Fibroblast of lung (primary cell): ENCODE measurements at regions not wholly inside any gene's neighbourhood (a gene's known extent, or its start where the extent isn't known, plus 50 kb on each side); places are given as distances from the start of the nearest gene placed in this dataset.

Experiments used
- CTCF ChIP-seq, 2 donors: IDR thresholded peaks in 1 of 2; conservative IDR thresholded peaks in 1 of 2; 1 replicate in 1 of 2; 2 replicates in 1 of 2; pipeline ENCODE4 v1.5.1; 2011 to 2012; ENCODE audit warnings: low read length in 2 of 2, control low read depth in 1 of 2, inconsistent platforms in 1 of 2, low read depth in 1 of 2, mild to moderate bottlenecking in 1 of 2
- EZH2 ChIP-seq: IDR thresholded peaks from 2 replicates; pipeline ENCODE4 v1.5.1; 2012; ENCODE audit warnings: low read length, control low read depth, mild to moderate bottlenecking; ENCODE audit errors: missing control alignments

DNA sequence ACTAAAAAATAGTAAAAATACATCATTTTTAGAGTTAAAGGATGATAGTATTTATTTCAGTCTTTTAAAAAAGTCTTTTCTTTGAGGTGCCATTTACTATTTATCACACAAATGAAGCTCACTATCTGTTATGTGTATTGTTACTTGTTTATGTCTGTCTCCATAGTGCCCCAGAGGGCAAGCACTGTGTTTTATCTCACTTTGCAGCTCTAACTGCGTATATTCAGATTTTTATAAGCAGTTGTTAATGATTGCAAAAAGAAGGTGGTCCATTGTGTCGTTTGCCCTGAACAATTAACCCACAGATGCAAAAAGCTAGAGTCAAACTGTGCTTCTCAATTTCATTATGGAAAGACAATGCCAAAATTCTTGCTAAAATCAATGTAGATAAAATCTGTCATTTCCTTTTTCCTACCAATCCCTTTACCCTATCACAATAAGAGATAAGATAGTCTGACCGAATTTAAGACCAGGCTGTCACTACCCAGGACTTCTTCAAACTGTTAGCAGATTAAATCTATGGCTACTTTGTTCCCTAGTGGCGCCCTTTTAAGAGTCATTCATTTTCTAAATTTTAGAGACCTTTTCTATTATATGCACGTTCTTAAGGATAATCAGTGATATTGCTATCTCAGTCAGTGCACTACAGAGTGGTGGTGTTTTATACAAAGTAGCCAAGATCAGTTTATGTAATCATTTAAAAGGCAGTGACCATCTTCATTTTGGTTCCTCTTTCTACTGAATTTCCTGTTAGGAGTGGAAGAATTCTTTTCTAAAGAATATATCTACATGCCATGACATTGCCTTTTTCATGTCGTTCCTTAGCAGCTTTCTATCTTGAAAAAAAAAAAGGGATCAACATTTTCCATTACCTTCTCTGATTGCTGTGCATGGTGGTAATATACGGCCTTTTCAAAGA lies 133.1 kb upstream of the PRDM1 start:
- no peak for TF ChIP-seq EZH2
- no peak for TF ChIP-seq CTCF (conservative IDR thresholded peaks at IDR 0.05 in 1 of 2, IDR thresholded peaks at IDR 0.05 in 1 of 2; ENCODE audit: low read depth in 1 of 2, low read length in 2 of 2)
